ENCODE measurements at regions not wholly inside any gene's neighbourhood (a gene's known extent, or its start where the extent isn't known, plus 50 kb on each side); places are given as distances from the start of the nearest gene placed in this dataset.

- H3K27ac ChIP-seq = no peak overlapping the region
- TF ChIP-seq ZFX (IDR thresholded peaks at IDR 0.05; ENCODE audit: borderline replicate concordance) = no peak
- TF ChIP-seq, protein P1, sequence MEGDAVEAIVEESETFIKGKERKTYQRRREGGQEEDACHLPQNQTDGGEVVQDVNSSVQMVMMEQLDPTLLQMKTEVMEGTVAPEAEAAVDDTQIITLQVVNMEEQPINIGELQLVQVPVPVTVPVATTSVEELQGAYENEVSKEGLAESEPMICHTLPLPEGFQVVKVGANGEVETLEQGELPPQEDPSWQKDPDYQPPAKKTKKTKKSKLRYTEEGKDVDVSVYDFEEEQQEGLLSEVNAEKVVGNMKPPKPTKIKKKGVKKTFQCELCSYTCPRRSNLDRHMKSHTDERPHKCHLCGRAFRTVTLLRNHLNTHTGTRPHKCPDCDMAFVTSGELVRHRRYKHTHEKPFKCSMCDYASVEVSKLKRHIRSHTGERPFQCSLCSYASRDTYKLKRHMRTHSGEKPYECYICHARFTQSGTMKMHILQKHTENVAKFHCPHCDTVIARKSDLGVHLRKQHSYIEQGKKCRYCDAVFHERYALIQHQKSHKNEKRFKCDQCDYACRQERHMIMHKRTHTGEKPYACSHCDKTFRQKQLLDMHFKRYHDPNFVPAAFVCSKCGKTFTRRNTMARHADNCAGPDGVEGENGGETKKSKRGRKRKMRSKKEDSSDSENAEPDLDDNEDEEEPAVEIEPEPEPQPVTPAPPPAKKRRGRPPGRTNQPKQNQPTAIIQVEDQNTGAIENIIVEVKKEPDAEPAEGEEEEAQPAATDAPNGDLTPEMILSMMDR (IDR thresholded peaks at IDR 0.05) = no peak
These were observed 576.8 kb upstream of the SMIM31 start for GRCh38 chr4:164177153-164177552.

DNA sequence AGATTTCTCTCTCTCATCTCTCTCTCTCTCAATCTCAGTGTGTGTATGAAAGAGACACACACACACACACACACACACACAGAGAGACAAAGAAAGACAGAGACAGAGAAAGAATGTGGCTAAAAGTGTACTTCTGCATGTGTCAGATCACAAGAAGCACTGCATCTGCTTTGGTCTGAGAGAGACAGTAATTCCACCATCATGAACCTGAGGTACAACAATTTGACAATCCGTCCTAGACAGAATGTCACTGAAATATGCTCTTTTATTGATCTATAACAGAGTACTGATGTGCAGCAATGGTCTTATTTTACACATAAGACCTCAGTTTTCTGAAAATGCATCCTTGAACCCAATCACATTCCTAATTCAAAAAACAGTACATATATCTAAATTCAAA is 576.2 kb upstream of the SMIM31 start:
- no peak for TF ChIP-seq ZFX (IDR thresholded peaks at IDR 0.05; ENCODE audit: borderline replicate concordance)
- TF ChIP-seq, protein P1 (IDR thresholded peaks at IDR 0.05) = no peak
- H3K27ac ChIP-seq = no peak overlapping the region

GRCh38 chr4:164188236-164188635 is 565.7 kb upstream of the SMIM31 start:
- H3K27ac ChIP-seq = no peak overlapping the region
- no peak for TF ChIP-seq ZFX (IDR thresholded peaks at IDR 0.05; ENCODE audit: borderline replicate concordance)
- TF ChIP-seq, protein P1 (IDR thresholded peaks at IDR 0.05) = no peak

GRCh38 chr4:164192844-164193243 is 561.1 kb upstream of the SMIM31 start:
- no peak overlapping the region for H3K27ac ChIP-seq
- no peak for TF ChIP-seq ZFX (IDR thresholded peaks at IDR 0.05; ENCODE audit: borderline replicate concordance)
- TF ChIP-seq, protein P1 (IDR thresholded peaks at IDR 0.05) = no peak

DNA sequence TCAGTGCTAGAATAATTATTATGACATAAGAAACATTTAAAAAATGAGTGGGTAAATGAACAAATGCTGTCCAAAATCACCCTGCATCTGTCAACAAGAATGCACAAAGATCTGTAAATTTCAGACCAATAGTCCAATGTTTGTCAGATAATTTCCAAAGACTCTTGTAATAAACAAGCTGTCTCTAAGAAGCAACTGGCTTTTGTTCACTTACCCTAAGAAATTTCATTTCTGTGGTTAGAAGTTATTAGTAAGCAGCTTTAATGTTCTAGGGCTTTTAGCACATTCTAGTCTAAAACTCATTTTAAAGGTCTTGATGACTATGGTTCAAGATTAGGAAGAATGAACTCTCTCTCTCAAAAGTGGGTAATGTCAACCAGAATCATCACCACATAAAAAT is 560.3 kb upstream of the SMIM31 start:
- no peak overlapping the region for H3K27ac ChIP-seq
- no peak for TF ChIP-seq ZFX (IDR thresholded peaks at IDR 0.05; ENCODE audit: borderline replicate concordance)
- TF ChIP-seq, protein P1 (IDR thresholded peaks at IDR 0.05) = no peak

GRCh38 chr4:164197556-164197955 is 556.4 kb upstream of the SMIM31 start:
- H3K27ac ChIP-seq = no peak overlapping the region
- TF ChIP-seq ZFX (IDR thresholded peaks at IDR 0.05; ENCODE audit: borderline replicate concordance) = no peak
- TF ChIP-seq, protein P1 (IDR thresholded peaks at IDR 0.05) = no peak

DNA sequence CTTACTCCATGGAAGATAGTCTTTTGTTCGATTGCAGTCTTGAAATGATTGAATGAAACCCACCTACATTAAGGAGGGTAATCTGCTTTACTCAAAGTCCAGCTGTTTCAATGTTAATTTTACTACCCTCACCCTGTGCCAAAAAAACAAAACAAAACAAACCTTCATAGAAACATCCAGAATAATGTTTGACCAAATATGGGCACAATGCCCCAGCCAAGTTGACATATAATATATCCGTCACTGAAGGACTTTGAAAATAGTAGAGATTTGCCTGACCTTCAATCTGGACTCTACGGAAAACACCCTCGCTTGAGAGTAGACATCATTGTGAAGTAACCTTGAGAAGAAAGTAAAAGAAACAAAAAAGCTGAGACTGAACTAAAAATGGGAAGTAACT is 550.5 kb upstream of the SMIM31 start:
- TF ChIP-seq, protein P1 (IDR thresholded peaks at IDR 0.05) = no peak
- TF ChIP-seq ZFX (IDR thresholded peaks at IDR 0.05; ENCODE audit: borderline replicate concordance) = no peak
- no peak overlapping the region for H3K27ac ChIP-seq

Measured in 22Rv1 (cell line).